Esophagus squamous epithelium (tissue), 5 donors: ENCODE measurements at regions not wholly inside any gene's neighbourhood (a gene's known extent, or its start where the extent isn't known, plus 50 kb on each side); places are given as distances from the start of the nearest gene placed in this dataset.
"Not testable (repeated sequence)": the region's sequence is repeated elsewhere in the genome, so short reads cannot be mapped to it uniquely, and the experiment has no call there.

Experiments
- DNase-seq: peaks from one replicate; lab custom pipeline; 2025; lab: John Stamatoyannopoulos, UW
- H3K27ac ChIP-seq, 4 donors: fragments of 200-600 bp; sonication (generic); one replicate each; pipeline ENCODE4 v1.5.1; 2016 to 2019; ENCODE audit warnings: mild to moderate bottlenecking in 1 of 4
- H3K27me3 ChIP-seq, 4 donors: fragments of 200-600 bp; sonication (generic); 1 replicate in 3 of 4; 2 replicates in 1 of 4; pipeline versions ENCODE4 v1.5.1 to v1.6.0; 2017 to 2021; ENCODE audit warnings: antibody characterized with exemption in 1 of 4
- H3K36me3 ChIP-seq, 3 donors: fragments of 200-600 bp; sonication (generic); one replicate each; pipeline ENCODE4 v1.5.1; 2016 to 2019
- H3K4me1 ChIP-seq, 3 donors: fragments of 200-600 bp; sonication (generic); one replicate each; pipeline ENCODE4 v1.5.1; 2017 to 2019
- H3K4me3 ChIP-seq, 4 donors: fragments of 200-600 bp; sonication (generic); 1 replicate in 3 of 4; 2 replicates in 1 of 4; pipeline ENCODE4 v1.5.1; 2016 to 2019; ENCODE audit warnings: mild to moderate bottlenecking in 2 of 4, moderate library complexity in 1 of 4
- H3K9me3 ChIP-seq, 3 donors: fragments of 200-600 bp; sonication (generic); one replicate each; pipeline ENCODE4 v1.5.1; 2016 to 2019
- CTCF ChIP-seq, 6 experiments: fragments of 450-650 bp in 4 of 6; fragments of 200-600 bp in 2 of 6; sonication (generic) in 2 of 6; IDR thresholded peaks; one replicate each; pipeline ENCODE4 v1.5.1; 2016 to 2019; ENCODE audit warnings: antibody characterized with exemption in 6 of 6, mild to moderate bottlenecking in 4 of 6, moderate library complexity in 4 of 6
- POLR2A ChIP-seq, 4 donors: fragments of 450-650 bp; IDR thresholded peaks; one replicate each; pipeline ENCODE4 v1.6.1; 2017; ENCODE audit warnings: antibody characterized with exemption in 4 of 4, mild to moderate bottlenecking in 4 of 4, moderate library complexity in 3 of 4
- WGBS, 2 donors: methylation state at CpG; one replicate each; pipeline ENCODE4 v1.1.5; 2018; 5-methylcytosine and 5-hydroxymethylcytosine counted together
- intact Hi-C: fragments of 100-400 bp; cut with DNase I; formaldehyde crosslinking; loops from one replicate; pipeline ENCODE4 v1.15.0; 2022
- donor health status: DM: yes; HTN: yes; CAD: no.

- no peak overlapping the region for H3K4me3 ChIP-seq
- H3K27me3 ChIP-seq, result peaks cover 0 to 78% (median 0%) of the 10 kb centered on the region in 4 donors
These were observed 82.2 kb upstream of the NFASC start for GRCh38 chr1:204788470-204788869.

GRCh38 chr1:204791453-204792353 lies 79.0 kb upstream of the NFASC start:
- peaks cover 0 to 70% (median 0%) of the 10 kb centered on the region in 4 donors for H3K27me3 ChIP-seq
- H3K27ac ChIP-seq, result no peak overlapping the region
- no peaks in the 10 kb centered on the region for H3K36me3 ChIP-seq
- peak; percentile 14 for DNase-seq
- intact Hi-C loops, result no loop called here
- 28 to 31% methylated on average over 15 of the region's 15 CpGs for WGBS, 2 donors
- peaks cover 0 to 3% (median 0%) of the 10 kb centered on the region in 3 donors for H3K4me1 ChIP-seq
- H3K4me3 ChIP-seq, result no peak overlapping the region
- H3K9me3 ChIP-seq, result no peaks in the 10 kb centered on the region
- TF ChIP-seq CTCF (IDR thresholded peaks at IDR 0.05), result peak; percentile 42 to 71 (median 56)
- TF ChIP-seq POLR2A (IDR thresholded peaks at IDR 0.05), result no peak

More at GRCh38 chr1:204788470-204788869, 82.2 kb upstream of the NFASC start:
- Histone ChIP-seq H3K4me1 (peaks cover 0 to 3% (median 0%) of the 10 kb centered on the region in 3 donors), H3K36me3 (no peaks in the 10 kb centered on the region), H3K27ac (no peak overlapping the region), H3K9me3 (no peaks in the 10 kb centered on the region)
- TF ChIP-seq POLR2A (IDR thresholded peaks at IDR 0.05) (no peak), CTCF (IDR thresholded peaks at IDR 0.05) (no peak)
- no peak for DNase-seq
- intact Hi-C loops, result no loop called here

GRCh38 chr1:204792354-204792692 lies 78.3 kb upstream of the NFASC start:
- no peak overlapping the region for H3K4me3 ChIP-seq
- intact Hi-C loops, result no loop called here
- WGBS, 2 donors, result 53 to 63% methylated on average over 6 of the region's 6 CpGs
- H3K27me3 ChIP-seq, result peaks cover 0 to 64% (median 0%) of the 10 kb centered on the region in 4 donors
- H3K4me1 ChIP-seq, result peaks cover 0 to 3% (median 0%) of the 10 kb centered on the region in 3 donors
- H3K36me3 ChIP-seq, result no peaks in the 10 kb centered on the region
- DNase-seq, result no peak
- TF ChIP-seq POLR2A (IDR thresholded peaks at IDR 0.05), result no peak
- TF ChIP-seq CTCF (IDR thresholded peaks at IDR 0.05), result no peak
- no peak overlapping the region for H3K27ac ChIP-seq
- H3K9me3 ChIP-seq, result no peaks in the 10 kb centered on the region

GRCh38 chr1:204793259-204793914 lies 77.3 kb upstream of the NFASC start:
- no peak overlapping the region for H3K27ac ChIP-seq
- H3K4me1 ChIP-seq, result peaks cover 0 to 3% (median 0%) of the 10 kb centered on the region in 3 donors
- no peaks in the 10 kb centered on the region for H3K36me3 ChIP-seq
- H3K9me3 ChIP-seq, result no peaks in the 10 kb centered on the region
- DNase-seq, result no peak
- peaks cover 0 to 54% (median 0%) of the 10 kb centered on the region in 4 donors for H3K27me3 ChIP-seq
- intact Hi-C loops, result no loop called here
- H3K4me3 ChIP-seq, result no peak overlapping the region
- TF ChIP-seq CTCF (IDR thresholded peaks at IDR 0.05), result no peak
- no peak for TF ChIP-seq POLR2A (IDR thresholded peaks at IDR 0.05)
- WGBS, 2 donors, result 80 to 82% methylated on average over 7 of the region's 7 CpGs

GRCh38 chr1:204796886-204797285 lies 73.8 kb upstream of the NFASC start:
- H3K36me3 ChIP-seq, DNase-seq, H3K27ac ChIP-seq, H3K4me1 ChIP-seq, H3K4me3 ChIP-seq, intact Hi-C loops, H3K9me3 ChIP-seq: not testable (repeated sequence)
- WGBS, 2 donors, result 84 to 90% methylated on average over 2 of the region's 2 CpGs
- H3K27me3 ChIP-seq, result peaks cover 0 to 48% (median 0%) of the 10 kb centered on the region in 4 donors
